GM18498 (cell line): ENCODE measurements at regions not wholly inside any gene's neighbourhood (a gene's known extent, or its start where the extent isn't known, plus 50 kb on each side); places are given as distances from the start of the nearest gene placed in this dataset.
"Not testable (repeated sequence)": the region's sequence is repeated elsewhere in the genome, so short reads cannot be mapped to it uniquely, and the experiment has no call there.

Experiments used
- ATAC-seq: cut with Tn5 transposase; IDR thresholded peaks from one replicate; pipeline ENCODE4 v1.9.1; 2021; ENCODE audit warnings: mild to moderate bottlenecking, moderate library complexity; ENCODE audit not compliant: unreplicated experiment

DNA sequence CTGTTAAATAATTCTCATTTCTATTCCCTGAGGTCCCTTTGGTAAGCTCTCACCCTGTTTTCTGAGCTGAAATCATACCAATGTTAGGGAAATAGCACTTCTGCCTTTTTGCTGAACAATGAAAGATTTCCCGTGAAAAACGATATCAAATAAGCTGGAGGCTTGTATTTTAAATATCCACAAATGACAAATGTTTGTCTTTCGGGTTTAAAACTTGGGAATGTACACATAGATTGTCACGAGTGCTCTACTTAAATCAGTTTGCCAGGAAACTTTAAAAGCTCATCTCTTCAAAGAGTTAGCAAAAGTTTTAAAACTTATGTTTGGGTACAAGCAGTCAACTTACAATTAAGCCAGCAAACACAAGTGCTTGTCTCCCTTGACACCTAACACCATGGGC lies 393.5 kb upstream of the MON1B start:
- ATAC-seq = no peak

DNA sequence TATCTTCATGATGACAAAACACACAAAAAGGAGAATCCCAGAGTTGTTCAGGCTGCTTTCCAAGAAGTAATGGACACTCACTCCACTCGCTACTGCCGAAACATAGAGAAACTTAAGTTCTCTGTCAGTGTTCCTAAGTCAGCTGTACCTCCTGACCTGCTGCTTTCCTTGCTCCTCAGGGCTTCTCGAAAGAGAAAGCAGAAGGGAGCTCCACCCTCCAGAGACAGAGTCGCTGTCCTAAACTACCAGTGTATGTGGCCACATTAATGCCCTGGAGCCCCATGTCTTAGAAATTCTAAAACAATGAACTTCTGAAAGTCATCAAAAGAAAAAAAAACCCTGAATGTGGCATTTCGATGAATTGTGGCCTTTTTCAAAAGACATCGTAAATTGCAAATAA lies 390.8 kb upstream of the MON1B start:
- ATAC-seq = no peak

DNA sequence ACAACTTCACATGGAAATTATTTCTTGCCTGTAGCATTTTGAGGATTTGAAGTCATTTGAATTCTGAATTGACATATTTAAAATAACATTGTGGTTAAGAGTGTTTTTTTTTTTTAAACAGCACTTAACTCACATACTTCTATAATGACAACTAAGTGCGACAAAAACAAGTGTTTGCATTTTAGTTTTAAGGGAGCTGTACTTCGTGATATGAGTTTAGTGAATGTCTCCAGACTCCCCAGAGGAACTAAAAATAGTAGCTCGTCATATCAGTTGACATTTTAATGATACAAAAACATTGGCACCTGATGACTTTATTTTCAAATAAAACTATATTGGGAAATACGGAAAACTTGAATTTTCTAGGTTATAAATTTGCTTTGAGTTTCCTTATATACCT lies 389.6 kb upstream of the MON1B start:
- no peak for ATAC-seq

DNA sequence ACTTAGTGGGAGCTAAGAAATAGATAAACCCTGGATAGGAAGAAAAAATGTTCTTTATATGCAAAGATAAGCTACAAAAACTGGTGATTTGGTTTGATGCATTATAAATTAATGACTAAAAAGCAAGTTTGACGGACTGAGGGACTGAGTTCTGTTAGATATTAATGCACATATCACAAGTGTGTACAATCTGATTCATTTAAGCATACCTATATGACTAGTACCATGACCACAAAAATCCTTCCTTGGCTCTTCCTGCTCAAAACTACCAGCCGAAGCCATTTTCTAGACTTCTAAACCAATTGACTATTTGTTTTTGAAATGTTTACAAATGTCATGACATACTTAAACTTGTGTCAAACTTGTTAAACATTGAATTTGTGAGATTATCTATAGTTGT lies 374.5 kb upstream of the MON1B start:
- ATAC-seq = no peak

DNA sequence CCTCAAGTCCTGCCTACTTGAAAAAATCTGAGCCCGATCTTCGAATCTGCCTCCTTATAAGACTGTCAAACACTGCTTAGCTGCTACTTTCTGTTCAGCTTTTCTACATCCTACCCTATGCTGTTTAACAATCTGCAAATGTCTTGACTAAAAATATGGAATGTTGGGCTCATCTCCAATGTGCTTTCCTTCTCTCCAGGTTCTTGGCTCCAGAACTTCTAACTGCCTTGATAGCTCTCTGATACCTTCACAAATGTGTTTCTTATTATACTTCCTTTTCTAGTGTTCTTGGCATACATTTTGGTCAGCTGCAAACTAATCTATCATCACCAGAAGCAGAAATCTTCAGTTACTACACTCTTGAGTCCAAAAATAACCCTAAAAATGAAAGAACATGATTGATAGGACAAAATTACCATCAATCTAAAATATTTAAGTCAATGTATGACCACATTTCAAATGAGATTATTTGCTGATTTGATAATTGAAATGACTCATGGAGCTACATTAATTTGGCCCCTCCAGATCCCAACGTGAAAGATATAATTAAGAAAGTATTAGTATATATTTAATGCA lies 372.3 kb upstream of the MON1B start:
- no peak for ATAC-seq

DNA sequence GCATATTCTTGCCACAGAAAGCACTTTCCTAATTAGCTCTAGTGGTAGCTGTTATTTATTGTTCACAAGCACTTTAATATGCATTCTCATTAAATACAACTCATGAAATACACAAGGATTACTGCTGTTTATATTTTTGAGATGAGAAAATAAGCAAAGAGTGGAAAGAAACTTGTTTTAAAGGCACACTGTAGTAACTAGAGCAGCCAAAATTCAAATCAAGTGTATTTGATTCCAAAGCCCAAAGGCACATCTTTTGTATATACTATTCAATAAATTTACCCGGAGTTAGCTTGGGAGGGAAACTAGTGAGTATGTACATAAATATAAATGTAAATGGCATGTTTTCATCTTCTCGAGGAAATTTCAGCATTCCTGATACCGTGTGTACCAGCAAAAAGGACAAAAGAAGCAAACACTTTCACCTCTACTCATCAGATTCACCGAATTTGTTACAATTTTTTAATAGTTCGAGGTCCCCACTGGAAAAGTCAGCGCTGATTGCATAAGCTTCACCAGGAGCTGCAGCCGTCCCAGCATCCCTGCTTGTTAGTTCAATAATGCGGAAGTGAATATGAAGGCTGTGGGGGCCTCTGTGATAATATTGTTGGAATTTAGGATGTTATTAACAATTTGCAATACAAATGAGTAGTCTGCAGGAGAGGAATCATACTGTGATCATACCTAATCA lies 371.6 kb upstream of the MON1B start:
- no peak for ATAC-seq

DNA sequence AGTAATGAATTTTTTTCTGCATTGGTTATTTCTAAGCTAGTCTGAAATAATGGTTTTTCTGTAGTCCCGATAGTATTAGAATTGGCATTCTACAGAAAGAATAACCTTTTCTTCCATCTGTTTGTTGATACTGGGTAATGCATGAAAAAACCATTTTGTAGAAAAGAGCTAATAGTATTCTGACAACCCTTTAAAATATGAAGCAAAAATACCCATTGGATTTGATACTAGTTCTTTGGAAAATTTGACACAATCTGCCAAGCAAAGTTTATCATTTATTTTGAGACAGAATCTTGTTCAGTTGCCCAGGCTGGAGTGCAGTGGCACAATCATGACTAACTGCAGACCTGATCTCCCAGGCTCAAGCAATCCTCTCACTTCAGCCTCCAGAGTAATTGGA lies 366.8 kb upstream of the MON1B start:
- ATAC-seq = no peak

DNA sequence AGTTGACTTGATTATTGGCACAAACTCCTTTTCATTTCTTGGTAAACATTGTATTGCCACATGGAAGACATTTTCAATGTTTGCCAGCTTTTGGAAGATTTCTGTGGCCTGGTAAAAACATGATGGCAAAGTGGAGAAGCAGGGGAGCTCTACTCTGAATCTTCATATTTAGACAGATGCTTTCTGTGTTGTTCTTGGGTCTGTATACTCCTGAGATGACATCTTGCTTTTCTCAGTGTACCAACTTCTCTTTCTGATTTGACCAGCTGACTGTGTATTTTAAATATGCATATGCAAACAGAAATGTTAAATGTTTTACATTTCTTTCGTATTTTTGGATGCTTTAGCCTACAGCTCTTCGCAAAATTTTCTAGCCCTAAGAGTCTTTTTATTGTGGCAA lies 366.2 kb upstream of the MON1B start:
- no peak for ATAC-seq

DNA sequence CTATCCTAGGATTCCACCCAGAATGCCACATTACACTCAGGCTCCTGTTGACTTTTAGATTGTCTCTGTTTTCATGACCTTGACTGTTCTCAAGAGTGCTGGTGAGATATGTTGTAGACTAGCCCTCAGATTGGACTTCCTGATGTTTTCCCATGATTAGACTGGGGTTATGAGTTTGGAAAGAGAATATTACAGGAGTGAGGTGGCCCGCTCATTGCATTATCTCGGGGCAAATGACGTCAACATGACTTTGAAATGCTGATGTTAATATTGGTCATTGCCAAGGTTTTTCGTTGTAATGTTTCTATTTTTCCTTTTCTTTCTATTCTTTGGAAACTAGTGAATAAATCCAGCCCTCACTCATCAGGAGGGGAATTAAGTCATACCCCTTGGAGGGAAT lies 355.7 kb upstream of the MON1B start:
- no peak for ATAC-seq

DNA sequence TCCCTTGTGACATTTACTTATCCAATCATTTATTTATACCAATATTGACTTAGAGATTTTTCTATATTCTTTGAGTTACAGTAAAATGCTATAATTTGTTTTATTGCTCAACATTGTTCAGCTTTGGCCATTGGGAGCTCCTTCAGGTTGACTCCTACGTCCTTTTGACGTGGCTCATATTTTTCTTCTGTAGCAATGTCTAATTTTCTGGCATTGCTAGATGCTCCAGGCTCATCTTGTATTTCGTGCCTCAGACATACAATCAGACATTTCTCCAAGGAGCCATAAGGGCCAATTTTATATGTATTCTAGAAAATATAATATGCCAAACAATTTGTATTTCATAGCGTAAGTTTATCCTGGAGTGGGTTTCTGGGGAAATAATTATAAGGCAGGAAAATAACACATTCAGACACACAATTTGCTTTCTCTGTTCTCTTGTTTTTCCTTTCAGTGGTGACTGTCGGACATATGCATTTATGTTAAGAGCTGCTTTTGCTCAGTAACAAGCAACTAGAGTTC lies 355.1 kb upstream of the MON1B start:
- ATAC-seq = no peak

DNA sequence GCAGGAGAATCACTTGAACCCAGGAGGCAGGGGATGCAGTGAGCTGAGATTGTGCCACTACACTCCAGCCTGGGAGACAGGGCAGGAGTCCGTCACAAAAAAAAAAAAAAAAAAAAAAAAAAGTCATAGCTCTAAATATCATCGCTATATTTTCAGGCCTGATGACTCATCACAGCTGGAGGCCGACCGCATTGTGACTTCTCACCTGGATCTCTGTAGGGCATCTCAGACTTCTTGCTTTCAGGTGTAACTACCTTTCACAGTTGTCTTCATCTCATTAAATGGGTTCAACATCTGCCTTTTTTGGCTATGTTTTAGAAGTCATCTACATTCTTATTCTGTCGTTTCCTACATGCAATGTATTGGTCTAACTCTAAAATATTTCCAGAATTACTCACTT lies 353.1 kb upstream of the MON1B start:
- ATAC-seq = no peak

DNA sequence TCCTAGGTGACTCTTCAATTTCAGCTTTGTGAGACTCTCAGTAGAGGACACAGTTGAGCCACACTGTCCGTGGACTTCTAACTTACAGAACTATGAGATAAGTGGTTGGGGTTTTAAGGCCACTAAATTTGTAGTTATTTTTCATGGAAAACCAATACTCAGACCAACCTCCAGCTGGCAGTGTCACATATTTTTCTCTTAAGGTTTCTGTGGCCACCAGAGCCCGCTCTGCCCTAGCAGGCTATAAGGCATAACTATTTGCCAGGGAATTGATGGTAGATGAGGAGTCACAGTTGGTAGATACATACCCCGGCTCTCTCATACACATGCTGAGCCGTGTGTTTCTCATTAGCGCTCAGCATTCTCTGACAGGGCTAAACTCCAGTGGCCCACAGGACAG lies 336.8 kb upstream of the MON1B start:
- no peak for ATAC-seq

DNA sequence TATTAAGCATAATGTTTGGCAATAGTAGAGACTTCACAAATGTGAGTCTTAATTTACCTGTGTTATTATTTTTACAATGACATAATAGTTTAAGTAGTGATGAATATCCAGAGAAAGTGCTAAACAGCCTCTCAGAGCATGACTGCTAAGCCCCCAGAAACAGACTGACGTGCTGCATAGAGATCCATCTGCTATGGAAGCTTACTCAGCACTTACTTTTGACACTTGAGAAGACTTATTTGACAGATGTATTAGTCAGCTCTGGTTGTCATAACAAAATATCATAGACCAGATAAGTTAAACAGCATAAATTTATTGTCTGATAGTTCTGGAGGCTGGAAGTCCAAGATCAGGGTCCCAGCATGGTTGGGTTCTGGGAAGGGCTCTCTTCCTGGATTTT lies 334.9 kb upstream of the MON1B start:
- no peak for ATAC-seq

DNA sequence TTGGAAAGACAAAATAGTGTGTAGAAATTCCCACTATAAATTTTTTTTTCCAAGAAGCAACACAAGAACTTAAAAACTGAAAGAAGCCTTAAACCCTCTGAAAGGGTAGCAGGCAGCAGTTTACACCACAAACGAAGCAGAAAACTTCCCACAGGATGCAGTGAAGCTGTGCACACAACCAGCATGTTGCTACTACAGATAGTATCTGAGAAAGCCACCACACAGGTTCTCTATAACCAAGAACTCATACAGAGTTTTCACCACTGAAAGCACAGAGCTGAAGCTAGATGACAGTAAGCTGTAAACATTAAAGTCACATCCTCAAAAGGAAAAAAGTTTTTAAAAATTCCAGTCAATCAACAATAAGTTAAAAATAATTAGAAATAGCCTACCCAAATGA lies 333.6 kb upstream of the MON1B start:
- no peak for ATAC-seq

DNA sequence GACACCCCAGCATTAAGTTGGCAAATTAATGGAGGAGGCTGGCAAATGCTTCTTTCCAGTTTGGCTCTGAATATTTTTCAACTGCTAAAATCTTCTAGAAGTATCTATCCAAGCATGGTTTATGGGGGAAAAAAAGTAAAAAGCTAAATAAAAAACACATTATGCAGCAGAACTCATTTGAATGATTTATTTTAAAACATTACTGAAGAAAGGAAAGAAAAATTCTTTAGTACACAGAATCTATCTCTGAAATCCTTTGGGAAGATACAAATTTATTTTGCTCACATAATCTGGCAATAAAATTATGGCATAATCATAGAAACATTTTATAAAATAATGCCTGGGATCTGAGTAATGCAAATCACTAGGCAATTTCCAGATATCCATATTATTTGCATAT lies 328.1 kb upstream of the MON1B start:
- ATAC-seq = no peak

DNA sequence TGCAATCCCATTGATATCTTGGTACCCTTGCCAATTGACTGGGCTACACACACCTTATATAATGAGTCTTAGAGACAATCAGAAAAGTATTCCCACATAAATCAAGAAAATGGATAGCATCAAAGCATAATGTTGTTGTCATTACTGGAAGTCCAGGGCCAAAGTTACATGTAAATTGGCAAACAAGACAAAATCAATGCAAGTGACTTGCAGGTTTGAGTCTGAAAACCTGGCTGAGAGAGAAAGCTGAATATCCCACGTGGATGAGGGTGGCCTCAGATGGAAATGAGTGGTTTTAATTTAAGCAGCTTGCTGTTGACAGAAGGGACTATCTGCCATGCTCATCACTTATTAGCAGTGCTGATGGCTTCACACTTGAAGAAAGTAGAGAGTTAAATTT lies 324.0 kb upstream of the MON1B start:
- ATAC-seq = no peak

DNA sequence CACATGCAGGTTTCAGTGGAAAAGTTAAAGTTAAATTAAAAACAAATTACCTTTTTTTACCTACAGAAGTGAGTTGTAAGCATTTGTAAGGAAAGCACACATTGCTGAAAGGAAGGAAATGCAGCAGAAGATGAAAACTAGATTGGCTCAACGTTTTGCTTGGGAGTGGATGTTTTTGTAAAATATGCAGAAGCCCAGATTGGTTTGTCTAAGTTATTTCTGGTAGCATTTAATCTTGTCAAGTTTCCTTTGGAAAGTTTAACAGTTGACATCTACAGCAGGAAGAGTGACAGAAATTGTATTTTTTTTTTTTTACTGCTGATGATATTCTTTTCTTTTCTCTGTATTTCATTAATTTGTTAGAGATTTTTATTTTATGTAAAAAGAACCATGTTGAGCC lies 315.1 kb upstream of the MON1B start:
- ATAC-seq = no peak

DNA sequence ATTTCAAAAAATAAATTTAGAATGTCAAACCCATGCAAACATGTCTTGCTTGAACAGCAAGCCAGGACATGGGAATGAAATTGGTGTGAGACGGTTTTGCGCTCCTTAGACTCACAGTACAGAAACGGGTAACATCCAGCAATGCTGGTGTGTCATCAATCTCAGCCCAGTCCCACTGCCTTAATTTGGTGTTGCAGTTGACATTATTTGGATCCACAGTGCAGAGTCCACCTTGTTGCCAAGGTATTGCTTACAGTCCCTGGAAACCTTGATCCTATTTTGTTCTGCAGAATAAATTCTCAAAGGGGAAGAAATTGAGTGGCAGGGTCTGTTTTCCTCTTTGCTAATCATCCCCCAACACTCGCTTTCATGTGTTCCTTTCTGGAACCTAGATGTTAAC lies 311.6 kb upstream of the MON1B start:
- ATAC-seq = no peak

DNA sequence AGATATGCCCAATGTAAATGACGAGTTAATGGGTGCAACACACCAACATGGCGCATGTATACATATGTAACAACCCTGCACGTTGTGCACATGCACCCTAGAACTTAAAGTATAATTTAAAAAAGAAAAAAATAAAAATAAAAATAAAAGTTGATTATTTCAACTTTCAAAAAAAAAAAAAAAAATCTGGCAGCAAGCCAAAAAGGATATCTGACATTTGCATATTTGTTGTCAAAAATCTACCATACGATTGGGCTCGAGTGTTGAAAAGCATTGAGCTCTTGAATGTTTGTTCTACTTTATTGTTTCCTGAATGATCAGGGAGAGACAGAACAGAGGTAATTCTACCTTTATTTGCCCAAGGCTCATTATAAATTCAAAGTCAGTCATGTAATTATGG lies 310.5 kb upstream of the MON1B start:
- ATAC-seq = not testable (repeated sequence)

DNA sequence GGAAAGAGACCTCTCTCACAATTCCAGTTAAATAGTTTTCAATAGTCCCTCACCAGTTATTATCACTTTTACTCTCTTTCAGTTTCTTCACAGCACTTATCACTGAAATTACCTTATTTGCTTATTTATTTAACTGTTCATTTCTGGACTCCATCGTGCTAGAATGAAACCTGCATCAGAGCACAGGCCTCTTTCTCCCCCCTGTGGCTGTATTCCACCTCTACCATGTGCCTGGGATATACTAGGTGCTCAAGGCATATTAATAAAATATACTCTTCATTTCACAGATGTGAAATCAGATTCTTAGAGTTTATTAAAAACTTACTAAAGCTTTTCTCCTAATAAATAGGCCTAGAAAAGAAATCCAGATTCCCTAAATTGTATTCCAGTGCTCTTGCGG lies 308.9 kb upstream of the MON1B start:
- ATAC-seq = no peak

DNA sequence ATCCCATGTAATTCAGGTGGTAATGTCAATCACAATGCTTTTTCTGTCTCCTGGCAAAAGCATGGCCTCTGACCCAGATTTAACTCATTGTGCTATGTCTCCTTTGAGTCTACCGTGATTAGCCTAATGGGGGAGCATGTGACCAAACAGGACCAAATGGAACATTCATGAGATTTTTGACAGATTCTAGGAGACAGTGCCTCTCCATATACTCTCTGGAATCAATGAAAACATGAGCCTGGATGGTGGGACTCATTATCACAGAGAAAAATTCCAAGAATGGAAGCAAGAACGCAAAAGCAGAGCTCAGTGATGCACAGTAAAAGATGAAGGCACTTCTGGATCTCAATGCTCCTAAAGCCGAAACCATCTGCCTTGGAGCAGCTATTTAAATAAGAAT lies 307.9 kb upstream of the MON1B start:
- ATAC-seq = no peak

DNA sequence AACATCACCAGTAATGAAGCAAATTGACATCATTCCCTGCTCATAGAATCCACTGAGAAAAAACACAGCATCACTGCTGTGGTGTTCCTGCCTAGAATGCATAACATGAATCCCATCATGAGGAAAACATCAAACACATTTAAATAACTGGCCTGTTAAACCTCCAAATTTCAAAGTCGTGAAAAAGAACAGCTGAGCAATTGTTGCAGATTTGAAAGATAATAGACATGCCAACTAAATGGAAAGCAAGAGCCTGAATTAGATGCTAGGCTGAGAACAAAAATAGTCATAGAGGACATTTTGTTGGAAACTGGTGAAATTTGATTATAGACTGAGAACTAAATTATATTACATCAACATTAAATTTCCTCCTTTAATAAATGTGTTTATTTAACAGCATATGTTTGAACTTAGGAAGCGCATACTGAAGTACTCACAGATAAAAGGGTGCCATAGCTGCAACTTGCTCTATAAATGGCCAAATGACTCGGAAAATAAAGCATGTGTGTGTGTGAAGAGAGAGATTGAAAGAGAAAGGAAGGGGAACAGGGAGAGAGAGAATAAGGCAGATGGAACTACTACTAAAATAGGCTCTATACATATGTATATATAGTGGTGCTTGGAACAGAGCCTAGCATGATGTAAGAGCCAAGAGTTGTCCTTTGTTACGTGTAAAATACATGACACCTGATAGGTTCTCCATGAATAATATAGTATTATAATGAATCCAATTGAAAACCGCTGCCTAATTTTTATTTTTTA lies 305.0 kb upstream of the MON1B start:
- ATAC-seq = no peak
